Activated T-cell treated with anti-CD3 and anti-CD28 coated beads, Interleukin-2, amount 50 U/mL, for 48 hours (primary cell): ENCODE measurements at regions not wholly inside any gene's neighbourhood (a gene's known extent, or its start where the extent isn't known, plus 50 kb on each side); places are given as distances from the start of the nearest gene placed in this dataset.

ENCODE experiments used
- DNase-seq, 2 experiments: peaks; one replicate each; pipeline ENCODE4 v3.0.0-alpha.2; 2020

DNA sequence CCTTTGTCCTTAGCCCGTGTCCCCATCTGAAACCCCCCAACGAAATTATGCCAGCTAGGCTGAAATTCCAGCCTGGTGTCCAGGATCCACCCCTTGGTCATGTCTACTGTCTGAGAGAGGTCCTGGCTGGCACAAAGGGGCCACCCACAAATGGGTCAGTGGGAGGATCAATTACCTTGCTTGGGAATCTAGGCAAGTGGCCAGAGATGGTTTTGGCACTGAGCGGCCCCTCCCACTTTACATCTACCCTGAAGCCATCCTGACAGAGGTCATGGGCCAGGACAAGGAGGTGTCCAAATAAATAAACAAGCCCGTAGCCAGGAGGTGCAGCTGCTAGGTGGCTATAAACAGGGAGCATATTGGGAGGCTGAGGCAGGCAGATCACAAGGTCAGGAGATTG is 311.5 kb downstream of the MN1 start:
- no peak for DNase-seq

DNA sequence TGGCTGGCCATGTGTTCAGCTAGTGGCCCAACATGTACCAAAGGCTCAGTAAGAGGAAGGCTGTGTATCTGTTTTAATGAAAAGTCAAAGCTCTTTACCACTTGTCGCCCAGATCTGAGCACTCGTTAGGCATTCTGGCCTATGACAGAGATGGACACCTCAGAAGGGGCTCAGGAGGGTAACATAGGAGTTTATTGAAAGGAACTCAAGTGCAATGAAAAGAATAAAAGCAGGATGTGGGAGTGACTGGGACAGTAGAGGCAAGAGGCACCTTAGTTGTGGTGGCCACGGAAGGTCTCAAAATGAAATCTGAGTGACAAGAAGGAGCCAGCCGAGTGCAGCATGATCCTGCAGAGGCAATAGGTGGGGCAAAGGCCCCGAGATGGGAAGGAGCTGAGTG is 309.7 kb downstream of the MN1 start:
- DNase-seq, result no peak

DNA sequence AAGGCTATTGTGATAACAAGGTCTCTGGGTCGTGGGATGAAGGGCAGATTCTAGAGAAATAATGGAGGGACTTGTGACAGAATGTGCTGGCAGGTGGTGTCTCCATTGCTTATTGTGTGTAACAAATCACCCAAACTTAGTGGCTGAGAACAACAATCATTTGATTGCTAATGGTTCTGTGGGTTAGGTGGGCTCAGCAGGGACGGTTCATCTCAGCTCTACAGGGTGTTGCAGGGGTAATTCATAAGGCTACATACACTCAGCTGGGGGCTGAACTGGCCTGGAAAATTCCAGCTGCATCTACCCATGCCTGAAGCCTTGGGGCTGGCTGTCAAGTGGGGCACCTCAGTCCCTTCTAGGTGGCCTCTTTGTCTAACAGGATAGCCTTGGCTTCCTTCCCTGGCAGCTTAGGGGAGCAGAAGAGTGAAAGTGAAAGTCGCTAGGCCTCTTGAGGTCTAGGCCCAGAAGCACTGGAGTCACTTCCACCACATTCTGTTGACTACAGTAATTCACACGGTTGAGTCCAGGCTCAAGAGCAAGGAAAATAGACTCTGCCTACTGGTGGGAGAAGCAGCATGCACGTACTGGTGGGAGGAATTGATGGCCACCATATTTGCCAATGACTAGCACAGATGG is 308.9 kb downstream of the MN1 start:
- no peak for DNase-seq

DNA sequence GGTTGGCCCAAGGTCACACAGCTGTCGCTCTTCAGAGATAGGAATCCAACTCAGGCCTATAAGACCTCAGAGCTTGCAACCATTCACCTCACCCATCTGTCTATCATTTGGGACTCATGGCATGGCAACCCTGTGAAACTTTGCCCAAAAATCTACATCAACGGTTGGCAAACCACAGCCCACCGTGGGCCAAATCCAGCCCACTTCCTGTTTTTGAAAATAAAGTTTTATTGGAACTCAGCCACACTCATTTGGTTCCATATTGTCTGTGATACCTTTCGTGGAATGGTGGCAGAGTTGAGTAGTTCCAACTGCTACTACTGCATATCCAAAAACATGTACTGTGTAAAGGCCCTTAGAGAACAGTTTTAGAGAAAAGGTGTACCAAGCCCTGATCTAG is 307.8 kb downstream of the MN1 start:
- DNase-seq, result no peak

DNA sequence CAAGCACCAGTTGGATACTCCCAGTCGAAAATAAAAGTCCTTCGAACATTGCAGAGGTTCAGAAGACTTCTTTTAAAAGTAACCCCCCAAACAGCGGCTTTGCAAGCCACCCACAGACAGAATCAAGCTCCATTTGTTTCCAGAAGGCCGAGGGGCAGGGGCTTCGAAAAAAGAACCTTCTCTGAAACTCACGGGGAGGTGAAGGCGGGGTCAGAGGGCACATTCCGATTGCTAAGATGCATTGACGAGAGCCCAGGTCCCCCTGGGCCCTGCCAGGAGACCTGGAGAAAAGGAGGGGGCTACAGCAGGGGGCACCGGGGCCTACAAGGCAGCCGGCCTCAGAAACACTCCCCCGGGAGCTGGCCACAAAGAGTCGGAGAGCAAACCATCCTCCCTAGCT is 306.8 kb downstream of the MN1 start:
- no peak for DNase-seq

DNA sequence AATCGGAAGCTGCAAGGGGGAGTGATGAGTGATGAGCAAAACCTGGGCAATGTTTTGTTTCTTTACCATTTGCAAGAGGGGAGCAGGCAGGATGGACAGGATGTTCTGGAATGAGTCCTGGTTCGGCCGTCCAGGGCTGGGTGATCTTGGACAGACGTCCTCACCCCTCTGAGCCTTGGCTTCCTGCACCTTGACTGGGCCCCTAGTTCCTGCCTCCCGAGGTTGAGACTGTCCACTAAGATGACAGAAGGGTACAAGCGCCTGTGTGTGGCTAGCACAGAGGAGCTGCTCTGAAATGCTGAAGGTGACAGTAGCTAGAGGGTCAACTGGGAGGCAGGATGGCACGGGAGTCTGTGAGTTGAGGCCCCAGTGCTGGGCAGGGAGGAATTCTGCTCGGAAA is 306.2 kb downstream of the MN1 start:
- DNase-seq, result no peak

DNA sequence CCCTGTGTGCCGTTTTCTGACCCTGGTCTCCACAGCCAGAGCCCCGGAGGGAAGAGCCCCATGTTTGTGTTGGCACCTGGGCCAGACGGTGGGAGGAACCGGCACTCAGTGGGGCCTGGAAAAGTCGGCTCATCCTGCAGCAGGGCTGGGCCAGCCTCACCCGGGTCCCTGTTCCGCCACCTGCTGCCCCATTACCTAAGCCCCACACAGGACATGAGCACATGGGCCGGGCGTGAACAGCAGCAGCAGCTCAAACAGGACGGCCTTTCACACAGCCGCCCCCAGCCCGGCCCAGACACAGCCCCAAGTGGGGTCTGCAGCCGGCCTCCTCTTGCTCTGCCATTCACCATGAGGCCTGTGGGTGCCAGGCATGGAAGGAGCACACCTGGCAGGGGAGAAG is 302.4 kb downstream of the MN1 start:
- DNase-seq, result no peak

DNA sequence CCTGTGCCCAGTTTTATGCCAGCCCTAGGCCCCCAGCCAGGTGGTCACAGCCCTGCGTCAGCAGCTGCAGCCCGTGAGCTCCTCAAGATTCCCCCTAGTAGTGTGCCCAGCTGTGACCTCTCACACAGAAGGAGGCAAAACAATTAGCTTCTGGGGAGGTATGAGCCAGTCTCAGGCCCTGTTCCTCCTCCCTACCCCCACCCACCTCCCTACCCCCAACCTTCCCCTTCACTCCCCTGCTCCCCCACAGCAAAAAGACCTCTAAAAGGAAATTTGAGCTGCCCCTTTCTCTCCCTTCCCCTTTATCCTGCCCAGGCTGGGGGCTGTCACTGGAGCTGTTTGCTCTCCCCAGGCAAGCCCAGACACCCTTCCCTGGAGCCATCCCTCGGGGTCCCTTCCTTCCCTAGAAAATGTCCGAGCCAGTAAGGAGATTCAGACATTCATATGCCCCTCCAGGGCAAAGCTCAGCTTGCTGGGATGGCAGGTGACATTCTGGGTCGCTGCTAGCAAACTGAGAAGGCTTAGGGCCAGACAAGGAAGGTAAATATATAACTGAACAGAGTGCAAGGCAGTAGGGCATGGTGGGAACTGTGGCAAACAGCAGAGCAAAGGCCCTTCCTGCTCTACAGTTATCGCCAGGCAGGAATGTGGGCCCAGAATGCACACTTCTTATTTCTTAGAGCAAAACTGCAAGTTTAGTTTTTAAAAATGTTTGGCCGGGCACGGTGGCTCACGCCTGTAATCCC is 300.2 kb downstream of the MN1 start:
- DNase-seq, result no peak

DNA sequence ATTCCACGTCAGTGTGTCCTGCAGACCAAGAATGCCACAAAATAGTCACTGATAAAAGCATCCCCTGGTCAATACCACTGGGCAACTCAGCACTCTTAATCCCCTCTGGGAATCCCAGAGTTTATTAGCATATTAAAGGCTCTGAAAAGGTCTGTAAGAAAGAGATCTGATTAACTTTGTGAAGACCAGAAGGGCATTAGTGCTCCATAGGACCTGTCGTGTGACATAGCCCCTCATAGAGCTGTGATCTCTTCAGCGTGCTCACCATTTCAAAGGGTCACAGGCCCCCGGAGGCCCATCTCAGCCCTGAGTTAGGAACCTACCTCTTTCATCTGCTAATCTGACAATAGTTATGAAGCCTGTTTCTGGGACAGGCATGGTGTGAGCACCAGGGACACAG is 299.2 kb downstream of the MN1 start:
- no peak for DNase-seq

DNA sequence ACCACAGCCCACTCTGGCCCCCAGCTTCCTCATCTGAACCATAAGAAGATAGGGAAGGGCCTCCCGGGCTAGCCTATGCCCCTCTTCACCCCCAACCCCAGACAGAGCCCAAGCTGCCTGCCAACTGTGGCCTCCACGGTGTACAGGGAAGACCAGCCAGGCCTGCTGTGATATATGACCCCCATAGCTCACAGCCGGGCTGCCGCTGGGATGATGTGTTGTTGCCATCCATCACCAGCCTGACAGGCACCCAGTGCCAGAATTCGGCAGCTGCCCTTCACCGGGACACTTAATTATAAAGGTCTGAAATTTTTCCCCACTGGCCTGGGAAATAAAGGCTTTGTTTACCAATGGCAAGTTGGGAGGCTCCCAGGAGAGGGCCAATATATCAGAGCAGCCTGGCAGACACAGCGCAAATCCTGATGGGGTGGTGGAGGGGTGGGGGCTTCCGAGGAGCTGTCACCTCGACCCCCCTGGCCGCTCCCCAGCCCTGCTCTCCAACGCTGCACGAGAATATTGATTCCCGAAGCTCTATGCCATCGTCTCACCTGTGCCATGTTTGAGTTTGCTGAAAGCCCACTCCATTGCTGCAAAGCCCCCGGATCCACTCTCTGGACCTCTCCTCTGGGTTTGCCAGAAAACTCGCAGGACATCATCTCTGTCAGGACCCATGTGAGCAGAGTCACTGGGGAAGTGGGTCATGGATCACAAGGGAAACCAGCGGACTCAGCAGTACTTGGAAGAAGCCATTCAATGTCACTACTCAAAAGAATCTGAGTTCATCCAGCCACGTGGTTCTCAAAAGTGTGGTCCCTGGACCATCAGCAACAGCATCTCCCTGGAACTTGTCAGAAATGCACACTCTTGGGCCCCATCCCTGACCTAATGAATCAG is 296.9 kb downstream of the MN1 start:
- DNase-seq, result no peak

DNA sequence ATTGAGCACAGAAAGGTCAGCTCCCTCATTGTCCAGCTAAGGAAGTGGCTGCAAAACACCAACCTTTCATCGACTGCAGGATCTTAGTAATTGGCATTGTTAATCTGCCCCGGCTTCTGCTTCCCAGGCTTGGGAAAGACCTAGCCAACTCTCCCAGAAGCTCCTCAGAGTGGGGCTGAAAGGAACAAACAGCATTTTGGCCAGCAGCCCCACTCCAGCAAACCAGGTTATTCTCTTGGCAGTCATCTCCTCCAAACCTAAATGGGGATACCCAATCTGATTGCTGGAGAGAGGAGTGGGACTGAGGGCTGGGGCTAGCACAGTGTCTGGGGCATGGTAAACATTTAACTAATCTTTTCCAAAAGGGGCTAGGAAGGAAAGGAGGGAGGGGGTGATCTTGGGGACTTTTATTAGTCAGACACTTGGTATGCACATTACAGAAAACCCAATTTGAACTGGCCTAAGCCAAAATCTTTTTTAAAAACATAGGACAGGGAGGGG is 294.4 kb downstream of the MN1 start:
- DNase-seq, result no peak

DNA sequence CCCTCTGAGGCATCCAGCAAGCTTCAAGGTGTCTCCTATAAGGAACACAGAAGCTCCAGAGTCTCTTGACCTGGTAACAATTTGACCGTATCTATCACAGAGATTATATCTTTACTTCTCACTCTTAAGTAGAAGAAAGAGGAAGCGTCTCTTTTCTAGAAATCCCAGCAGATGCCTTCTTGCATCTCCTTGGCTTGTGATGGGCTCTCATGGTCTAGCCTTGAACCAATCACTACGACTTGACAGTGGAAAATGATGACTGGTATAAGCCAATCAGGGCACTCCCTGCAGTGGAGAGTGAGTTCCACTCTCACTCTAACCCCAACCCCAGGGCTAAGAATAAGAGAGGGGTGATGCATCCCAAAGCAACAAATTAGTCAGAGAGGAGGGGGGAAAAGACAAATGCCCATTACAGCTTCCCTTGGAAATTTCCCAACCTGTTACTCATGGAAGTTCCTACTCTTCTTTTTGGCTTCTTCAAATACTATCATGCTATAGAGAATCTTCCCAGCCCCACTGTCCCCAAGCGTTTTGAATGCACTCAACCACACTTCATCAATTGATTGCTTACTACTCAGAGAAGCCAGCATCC is 293.5 kb downstream of the MN1 start:
- DNase-seq, result no peak

DNA sequence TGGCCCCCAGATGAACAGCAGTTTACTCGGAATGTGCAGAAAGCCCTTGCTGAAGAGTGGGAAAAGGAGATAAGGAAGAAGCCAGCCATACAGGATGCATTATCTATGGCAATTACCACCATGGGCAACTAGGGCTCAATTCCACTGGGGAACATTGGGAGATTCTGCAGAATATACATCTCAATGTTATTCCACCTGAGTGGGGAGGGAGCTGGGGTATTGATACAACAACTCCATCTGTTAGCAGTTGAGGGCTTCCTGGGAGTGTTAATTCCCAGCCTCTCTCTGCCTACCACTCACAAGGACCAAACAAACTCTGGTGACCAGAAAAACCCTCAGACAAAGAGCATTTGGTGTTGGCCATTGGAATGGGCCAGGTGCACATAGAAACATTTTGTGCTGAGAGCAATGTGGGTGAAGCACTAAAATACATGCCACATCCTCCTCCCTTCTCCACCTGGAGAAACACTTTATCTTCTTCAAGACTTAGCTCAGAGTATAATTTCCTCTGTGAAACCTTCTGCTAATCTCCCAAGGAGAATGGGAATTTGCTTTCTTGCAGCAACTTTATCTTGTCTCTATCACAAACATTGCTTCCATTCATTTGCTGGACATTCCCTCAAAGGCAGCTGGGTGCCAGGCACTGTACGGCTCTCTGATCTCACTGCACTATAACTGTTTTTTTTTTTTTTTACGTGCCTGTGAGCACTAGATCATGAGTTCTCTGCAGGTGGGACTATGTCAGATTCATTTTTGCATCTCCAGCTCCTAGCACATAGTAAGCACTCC is 292.2 kb downstream of the MN1 start:
- no peak for DNase-seq

DNA sequence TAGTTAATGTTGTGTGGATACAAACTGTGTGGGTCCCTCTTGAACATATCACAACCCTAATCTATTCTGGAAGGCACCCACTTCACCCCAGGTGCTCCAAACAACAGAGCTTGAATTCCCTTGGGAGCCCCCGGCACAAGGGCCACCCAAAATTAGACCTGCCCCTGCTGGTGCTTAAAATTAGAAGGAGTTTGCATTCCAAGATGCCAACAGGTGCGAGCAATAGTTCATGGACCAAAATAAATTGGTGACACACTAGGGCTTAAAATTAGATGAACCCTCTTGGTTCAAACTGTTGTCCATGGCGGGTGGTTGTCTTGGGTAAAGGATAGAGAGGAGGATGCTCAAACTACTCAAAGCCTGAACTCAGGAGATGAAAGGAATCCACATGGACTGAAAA is 291.5 kb downstream of the MN1 start:
- DNase-seq, result no peak

DNA sequence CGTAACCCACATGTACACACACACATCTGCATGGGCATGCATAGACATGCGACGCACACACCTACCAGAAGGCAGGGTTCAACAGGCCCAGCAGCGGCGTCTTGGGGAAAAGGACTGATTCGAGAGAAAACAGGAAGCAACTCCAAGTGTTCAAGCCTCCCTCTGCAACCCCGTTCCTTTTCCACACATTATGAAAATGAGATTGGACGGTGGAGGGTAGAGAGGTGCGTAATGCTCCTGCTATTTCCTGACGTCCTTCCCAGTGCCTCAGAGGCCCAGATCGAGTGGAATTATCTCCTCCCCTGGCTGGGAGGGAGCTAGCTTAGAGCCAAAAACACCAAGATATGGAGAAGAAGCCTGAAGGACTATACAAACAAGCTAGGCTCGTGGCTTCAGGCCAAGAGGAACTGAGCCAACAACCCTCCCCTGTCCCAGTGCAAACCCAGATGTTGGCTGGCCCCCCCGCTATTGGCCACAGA is 289.2 kb downstream of the MN1 start:
- no peak for DNase-seq

DNA sequence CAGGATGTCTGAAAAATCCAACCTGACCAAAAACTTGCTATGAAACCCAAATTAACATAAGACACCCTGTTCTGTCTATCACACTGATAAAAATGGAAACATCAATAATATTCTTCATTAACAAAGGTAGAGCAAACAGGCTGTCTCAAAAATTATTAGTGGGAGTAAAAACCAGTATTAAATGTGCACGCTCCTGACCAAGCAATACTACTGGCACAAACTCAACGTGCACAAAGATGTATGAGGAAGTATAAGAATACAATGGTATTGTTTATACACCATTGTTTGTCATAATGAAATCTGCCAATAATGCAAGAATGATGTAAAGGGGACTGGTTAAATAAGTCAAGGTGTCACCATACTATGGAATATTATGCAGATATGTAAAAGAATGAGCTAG is 288.5 kb downstream of the MN1 start:
- DNase-seq, result no peak

DNA sequence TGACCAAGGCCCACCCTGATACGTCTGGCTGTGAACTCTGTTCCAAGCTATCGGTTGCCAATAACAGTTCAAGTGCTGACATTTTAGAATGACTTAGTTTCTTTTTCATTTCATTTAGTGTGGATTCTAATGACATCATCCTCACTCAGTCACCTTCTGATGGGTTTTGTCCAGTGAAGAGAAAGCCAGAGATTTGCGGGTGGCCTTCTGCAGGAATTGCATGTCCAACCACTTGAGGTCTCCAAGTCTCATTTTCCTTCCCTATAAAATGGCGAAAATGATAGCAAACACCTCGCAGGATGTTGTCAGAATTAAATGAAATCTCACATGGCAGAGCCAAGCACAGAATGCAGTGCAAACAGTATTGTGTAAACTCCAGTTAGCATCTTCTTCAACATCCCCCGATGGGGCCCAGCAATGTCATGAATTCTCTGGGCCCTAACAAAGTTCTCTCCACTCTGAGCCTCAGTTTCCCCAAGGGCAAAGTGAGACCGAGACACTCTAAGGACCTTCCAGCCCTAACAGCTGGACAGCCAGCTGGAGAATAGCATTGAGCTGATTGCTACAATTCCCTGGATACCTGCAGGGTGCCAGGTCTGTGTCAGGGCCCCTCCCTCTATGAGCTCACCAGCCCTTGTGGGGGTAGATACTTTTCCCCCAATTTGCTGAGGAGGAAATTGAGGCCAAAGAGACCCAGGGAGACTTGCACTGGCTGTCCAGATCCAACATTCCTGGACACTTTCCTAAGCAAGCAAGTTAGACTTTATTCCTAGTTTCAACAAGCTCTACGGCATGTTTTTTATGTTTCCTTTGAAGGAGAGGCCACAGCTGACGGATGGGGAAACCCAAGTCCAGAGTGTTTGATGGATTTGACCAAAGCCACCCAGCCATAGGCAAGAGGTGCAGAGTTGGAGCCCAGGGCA is 286.7 kb downstream of the MN1 start:
- no peak for DNase-seq

DNA sequence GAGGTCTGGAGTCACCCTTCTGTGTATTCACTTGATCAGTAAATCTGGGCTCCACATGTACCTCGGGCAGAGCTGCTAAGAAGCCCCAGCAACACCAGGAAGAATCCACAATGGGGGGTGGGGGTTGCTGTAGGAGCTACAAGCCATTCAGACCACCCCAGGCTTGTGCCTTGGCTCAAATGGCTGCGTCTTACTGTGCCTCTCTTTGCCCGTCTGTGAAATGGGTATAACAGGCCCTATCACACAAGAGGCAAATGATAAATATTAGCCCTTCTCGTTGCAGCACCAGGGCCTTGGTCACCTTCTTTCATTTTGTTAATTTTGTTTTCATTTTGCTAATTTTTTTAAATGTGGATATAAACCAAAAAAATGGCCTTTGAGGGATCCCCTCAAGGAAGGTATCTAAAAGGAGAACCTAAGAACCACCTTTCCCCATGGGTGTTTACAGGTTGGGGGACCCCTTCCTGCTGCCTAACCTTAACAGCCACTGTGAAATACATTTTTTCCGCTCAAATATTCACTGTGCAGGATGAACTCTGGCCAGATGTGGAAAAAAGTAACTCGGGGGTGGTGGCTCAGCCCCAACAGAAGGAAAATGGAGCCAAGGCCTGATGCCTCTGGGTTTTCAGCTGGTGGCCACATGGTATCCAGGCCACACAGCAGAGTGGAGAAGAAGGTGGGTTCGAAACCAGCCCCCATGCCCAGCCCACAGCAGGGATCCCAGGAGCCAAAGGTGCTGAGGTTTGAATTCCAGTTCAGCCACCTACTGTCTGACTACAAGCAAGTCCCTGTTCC is 284.0 kb downstream of the MN1 start:
- DNase-seq, result no peak

DNA sequence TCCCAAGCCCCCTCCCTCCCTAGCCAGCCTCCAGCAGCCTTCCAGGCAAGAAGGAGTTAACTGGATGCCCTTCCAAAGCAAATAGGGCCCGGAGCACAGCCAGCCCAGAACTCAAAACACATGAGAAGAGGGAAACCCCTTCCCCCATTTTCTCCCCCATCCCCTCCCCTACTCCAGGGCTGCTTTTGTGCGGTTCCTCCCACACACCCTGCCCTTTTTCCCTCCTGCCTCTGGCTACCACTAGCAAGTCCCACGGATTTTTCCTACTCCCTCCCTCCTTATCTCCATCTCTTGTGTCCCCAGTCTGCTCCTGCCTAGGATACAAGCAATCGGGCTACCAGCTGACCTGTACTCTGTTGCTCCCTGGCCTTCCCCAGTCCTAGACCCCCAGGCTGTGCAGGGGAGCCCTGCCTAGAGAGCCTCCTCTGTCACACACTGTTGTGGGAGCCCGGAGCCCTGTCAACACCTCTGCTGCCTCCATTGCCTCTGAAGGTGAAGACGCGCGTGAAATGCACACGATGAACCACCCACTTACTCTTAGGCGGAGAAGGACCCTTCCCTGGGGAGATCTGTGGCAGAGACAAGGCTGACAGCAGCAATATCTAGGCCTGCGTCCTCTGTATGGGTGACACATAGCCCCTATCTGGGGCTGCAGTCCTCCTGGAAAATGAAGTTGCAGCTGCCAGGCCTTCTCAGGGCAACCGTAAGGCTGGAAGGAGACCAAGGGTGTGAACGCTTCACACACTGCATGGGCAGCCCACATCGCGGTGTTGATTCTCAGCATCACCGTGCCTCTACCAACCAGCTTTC is 282.8 kb downstream of the MN1 start:
- DNase-seq, result no peak
